Endothelial cell (in vitro differentiated cells): ENCODE measurements at regions not wholly inside any gene's neighbourhood (a gene's known extent, or its start where the extent isn't known, plus 50 kb on each side); places are given as distances from the start of the nearest gene placed in this dataset.

ENCODE experiments used
- DNase-seq: peaks from one replicate; pipeline ENCODE4 v3.0.0; 2021; ENCODE audit warnings: low spot score
- H3K27ac Mint-ChIP-seq: one replicate; pipeline ENCODE4 v1.8.0; 2021; ENCODE audit warnings: mixed read lengths, inconsistent platforms; ENCODE audit not compliant: unreplicated experiment
- H3K27me3 Mint-ChIP-seq: one replicate; pipeline ENCODE4 v1.8.0; 2021; ENCODE audit warnings: mild to moderate bottlenecking, moderate library complexity, mixed read lengths, inconsistent platforms; ENCODE audit not compliant: unreplicated experiment
- H3K36me3 Mint-ChIP-seq: one replicate; pipeline ENCODE4 v1.8.0; 2021; ENCODE audit warnings: mild to moderate bottlenecking, low read depth, mixed read lengths, inconsistent platforms; ENCODE audit not compliant: unreplicated experiment
- H3K4me1 Mint-ChIP-seq: one replicate; pipeline ENCODE4 v1.8.0; 2021; ENCODE audit warnings: mild to moderate bottlenecking, mixed read lengths, inconsistent platforms; ENCODE audit not compliant: unreplicated experiment
- H3K4me3 Mint-ChIP-seq: one replicate; pipeline ENCODE4 v1.8.0; 2021; ENCODE audit warnings: mild to moderate bottlenecking, mixed read lengths, inconsistent platforms; ENCODE audit not compliant: unreplicated experiment
- H3K9me3 Mint-ChIP-seq: one replicate; pipeline ENCODE4 v1.8.0; 2021; ENCODE audit warnings: mixed read lengths, inconsistent platforms; ENCODE audit not compliant: unreplicated experiment
- CTCF ChIP-seq: fragments of 200-600 bp; sonication (generic); IDR thresholded peaks from one replicate; pipeline ENCODE4 v1.5.0; 2021; ENCODE audit warnings: antibody characterized with exemption; ENCODE audit not compliant: unreplicated experiment

- Mint-ChIP-seq H3K4me3 (no peak overlapping the region), H3K36me3 (no peaks in the 10 kb centered on the region), H3K27me3 (no peaks in the 10 kb centered on the region), H3K4me1 (peaks cover 3% of the 10 kb centered on the region), H3K27ac (no peak overlapping the region), H3K9me3 (no peaks in the 10 kb centered on the region)
- no peak for DNase-seq
- no peak for TF ChIP-seq CTCF
These were observed 237.6 kb upstream of the JARID2 start for GRCh38 chr6:15008269-15008668.

DNA sequence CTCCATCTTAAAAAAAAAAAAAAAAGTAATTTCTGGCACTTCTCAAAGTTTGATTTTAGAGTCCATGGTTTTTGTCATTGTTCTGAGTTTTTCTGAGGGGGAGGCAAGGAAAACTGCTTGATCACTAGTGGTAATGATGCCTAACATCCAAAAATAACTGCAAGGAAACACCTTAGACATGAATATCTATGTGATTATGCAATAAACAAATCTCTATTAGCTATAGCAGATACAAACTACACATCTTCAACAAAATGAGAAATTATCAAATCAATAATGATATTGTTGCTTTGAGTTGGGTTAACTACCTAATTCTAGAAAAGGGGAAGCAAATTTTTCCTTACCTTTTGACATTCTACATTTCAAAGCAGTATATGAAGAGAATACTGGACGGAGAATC is 230.9 kb upstream of the JARID2 start:
- no peaks in the 10 kb centered on the region for H3K36me3 Mint-ChIP-seq
- H3K27me3 Mint-ChIP-seq: no peaks in the 10 kb centered on the region
- H3K4me3 Mint-ChIP-seq: no peak overlapping the region
- DNase-seq: no peak
- H3K4me1 Mint-ChIP-seq: peaks cover 10% of the 10 kb centered on the region
- no peak for TF ChIP-seq CTCF
- peaks cover 4% of the 10 kb centered on the region for H3K9me3 Mint-ChIP-seq
- H3K27ac Mint-ChIP-seq: no peak overlapping the region

DNA sequence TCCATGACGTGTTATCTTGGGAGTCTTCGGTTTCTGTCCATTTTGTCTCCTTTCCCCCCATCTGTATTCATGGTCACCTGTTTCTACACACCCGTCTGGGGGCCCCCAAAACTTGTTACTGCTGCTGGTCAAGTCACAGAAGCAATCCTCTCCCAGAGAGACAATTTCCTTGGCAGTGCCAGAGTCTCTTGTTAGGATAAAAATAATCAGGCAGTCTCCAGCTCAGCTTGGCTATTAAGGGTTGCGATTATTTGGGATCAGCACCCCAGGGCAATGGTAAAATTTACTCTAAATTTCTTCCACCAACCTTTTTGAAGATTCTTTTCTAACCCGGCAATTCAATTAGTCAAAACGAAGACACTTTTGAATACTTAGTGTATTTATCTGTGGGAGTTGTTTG is 229.1 kb upstream of the JARID2 start:
- H3K4me3 Mint-ChIP-seq: no peak overlapping the region
- no peak for TF ChIP-seq CTCF
- H3K27me3 Mint-ChIP-seq: peaks cover 4% of the 10 kb centered on the region
- H3K36me3 Mint-ChIP-seq: no peaks in the 10 kb centered on the region
- peaks cover 14% of the 10 kb centered on the region for H3K4me1 Mint-ChIP-seq
- DNase-seq: no peak
- H3K27ac Mint-ChIP-seq: no peak overlapping the region
- H3K9me3 Mint-ChIP-seq: peaks cover 4% of the 10 kb centered on the region

- H3K36me3 Mint-ChIP-seq: no peaks in the 10 kb centered on the region
- H3K4me3 Mint-ChIP-seq: no peak overlapping the region
- DNase-seq: no peak
- H3K27ac Mint-ChIP-seq: no peak overlapping the region
- peaks cover 14% of the 10 kb centered on the region for H3K4me1 Mint-ChIP-seq
- H3K27me3 Mint-ChIP-seq: peaks cover 4% of the 10 kb centered on the region
- peaks cover 4% of the 10 kb centered on the region for H3K9me3 Mint-ChIP-seq
- no peak for TF ChIP-seq CTCF
These were observed 228.6 kb upstream of the JARID2 start for GRCh38 chr6:15017261-15017660.

GRCh38 chr6:15017803-15018202 is 228.1 kb upstream of the JARID2 start:
- Mint-ChIP-seq H3K9me3 (peaks cover 4% of the 10 kb centered on the region), H3K27ac (no peak overlapping the region), H3K36me3 (no peaks in the 10 kb centered on the region), H3K4me3 (no peak overlapping the region), H3K27me3 (peaks cover 4% of the 10 kb centered on the region), H3K4me1 (peaks cover 14% of the 10 kb centered on the region)
- DNase-seq: no peak
- TF ChIP-seq CTCF: no peak
